Bronchial epithelial cell (primary cell): ENCODE measurements at regions not wholly inside any gene's neighbourhood (a gene's known extent, or its start where the extent isn't known, plus 50 kb on each side); places are given as distances from the start of the nearest gene placed in this dataset.
A peak's percentile ranks its signal among the peaks of the same experiment; 100 is the strongest.

Source experiments
- DNase-seq: peaks from one replicate; pipeline ENCODE4 v3.0.0-alpha.2; 2010; ENCODE audit warnings: low read depth
- FAIRE-seq: peaks from 2 replicates; lab custom pipeline; 2011; peaks lifted over from hg19 to GRCh38; lab: Jason Lieb, UNC
- H3K27me3 ChIP-seq: 2 replicates; pipeline ENCODE4 v1.5.1; 2011; ENCODE audit warnings: low read length; ENCODE audit not compliant: control insufficient read depth, insufficient read depth
- H3K36me3 ChIP-seq: 2 replicates; pipeline ENCODE4 v1.5.1; 2011; ENCODE audit warnings: low read length; ENCODE audit not compliant: control insufficient read depth, insufficient read depth
- H3K4me3 ChIP-seq: 2 replicates; pipeline ENCODE4 v1.5.1; 2011; ENCODE audit warnings: mild to moderate bottlenecking, low read depth, low read length, control low read depth
- CTCF ChIP-seq: IDR thresholded peaks from 2 replicates; pipeline ENCODE4 v1.5.1; 2011; ENCODE audit warnings: mild to moderate bottlenecking, moderate library complexity, low read length, control low read depth, inconsistent platforms; ENCODE audit not compliant: insufficient read depth, severe bottlenecking

GRCh38 chr5:38725371-38725865 is 120.4 kb upstream of the OSMR start:
- FAIRE-seq (peak; percentile 58), DNase-seq (no peak)
- Histone ChIP-seq H3K4me3 (no peak overlapping the region), H3K27me3 (no peaks in the 10 kb centered on the region), H3K36me3 (no peaks in the 10 kb centered on the region)
- TF ChIP-seq CTCF = no peak

GRCh38 chr5:38726279-38726678 is 119.5 kb upstream of the OSMR start:
- DNase-seq (no peak), FAIRE-seq (no peak)
- no peak for TF ChIP-seq CTCF
- no peaks in the 10 kb centered on the region for H3K36me3 ChIP-seq
- no peaks in the 10 kb centered on the region for H3K27me3 ChIP-seq
- H3K4me3 ChIP-seq = no peak overlapping the region

GRCh38 chr5:38728029-38728428 is 117.8 kb upstream of the OSMR start:
- no peaks in the 10 kb centered on the region for H3K36me3 ChIP-seq
- no peak overlapping the region for H3K4me3 ChIP-seq
- no peak for DNase-seq
- H3K27me3 ChIP-seq = no peaks in the 10 kb centered on the region
- no peak for TF ChIP-seq CTCF
- FAIRE-seq = no peak

- DNase-seq (no peak), FAIRE-seq (no peak)
- H3K36me3 ChIP-seq = no peaks in the 10 kb centered on the region
- no peak for TF ChIP-seq CTCF
- no peak overlapping the region for H3K4me3 ChIP-seq
- no peaks in the 10 kb centered on the region for H3K27me3 ChIP-seq
Measured at GRCh38 chr5:38731461-38731860, 114.4 kb upstream of the OSMR start.

- no peak for DNase-seq
- Histone ChIP-seq H3K36me3 (no peaks in the 10 kb centered on the region), H3K27me3 (no peaks in the 10 kb centered on the region), H3K4me3 (no peak overlapping the region)
- no peak for TF ChIP-seq CTCF
- FAIRE-seq = no peak
Measured at GRCh38 chr5:38734353-38734752, 111.5 kb upstream of the OSMR start.

GRCh38 chr5:38736089-38736488 is 109.7 kb upstream of the OSMR start:
- no peak for FAIRE-seq

More at GRCh38 chr5:38736089-38736488, 109.7 kb upstream of the OSMR start:
- Histone ChIP-seq H3K27me3 (no peaks in the 10 kb centered on the region), H3K36me3 (no peaks in the 10 kb centered on the region), H3K4me3 (no peak overlapping the region)
- no peak for DNase-seq
- TF ChIP-seq CTCF = no peak
